SK-N-SH treated with all-trans-retinoic acid at 6 μM for 48 hours (cell line): ENCODE measurements at regions not wholly inside any gene's neighbourhood (a gene's known extent, or its start where the extent isn't known, plus 50 kb on each side); places are given as distances from the start of the nearest gene placed in this dataset.

Experiments used
- ATAC-seq: fragments of 200-7000 bp; cut with Tn5 transposase; 3 replicates; pipeline ENCODE4 v1.9.1; 2020; ENCODE audit warnings: mild to moderate bottlenecking, moderate library complexity
- ARNTL ChIP-seq: fragments of 450-650 bp; formaldehyde crosslinking; IDR thresholded peaks from 2 replicates; pipeline ENCODE4 v1.5.0; 2020; ENCODE audit warnings: low read depth, mild to moderate bottlenecking, moderate library complexity, borderline replicate concordance
- BACH2 ChIP-seq: fragments of 250-450 bp; sonication (Bioruptor Pico); IDR thresholded peaks from 2 replicates; pipeline ENCODE4 v1.9.0; 2021; ENCODE audit warnings: mild to moderate bottlenecking, borderline replicate concordance
- CREB5 ChIP-seq: fragments of 250-450 bp; sonication (Bioruptor Pico); IDR thresholded peaks from 2 replicates; pipeline ENCODE4 v1.5.1; 2020; ENCODE audit warnings: low read depth, mild to moderate bottlenecking, moderate library complexity
- CSDC2 ChIP-seq: fragments of 250-450 bp; sonication (Bioruptor Pico); IDR thresholded peaks from 2 replicates; pipeline ENCODE4 v1.5.0; 2020; ENCODE audit warnings: mild to moderate bottlenecking, moderate library complexity
- ESRRG ChIP-seq: fragments of 250-450 bp; sonication (Bioruptor Pico); IDR thresholded peaks from 2 replicates; pipeline ENCODE4 v1.6.1; 2021; ENCODE audit warnings: mild to moderate bottlenecking
- GLIS3 ChIP-seq: fragments of 250-450 bp; sonication (Bioruptor Pico); IDR thresholded peaks from 2 replicates; pipeline ENCODE4 v1.5.0; 2020; ENCODE audit warnings: mild to moderate bottlenecking, moderate library complexity
- ISL1 ChIP-seq: fragments of 250-450 bp; sonication (Bioruptor Pico); IDR thresholded peaks from 2 replicates; pipeline ENCODE4 v2.1.2; 2022; ENCODE audit warnings: mild to moderate bottlenecking, moderate library complexity
- OSR1 ChIP-seq: fragments of 250-450 bp; sonication (Bioruptor Pico); IDR thresholded peaks from 2 replicates; pipeline ENCODE4 v1.8.0; 2022; ENCODE audit warnings: moderate library complexity, mild to moderate bottlenecking, inconsistent platforms
- PATZ1 ChIP-seq: fragments of 250-450 bp; sonication (Bioruptor Pico); IDR thresholded peaks from 2 replicates; pipeline ENCODE4 v1.8.0; 2020; ENCODE audit warnings: mild to moderate bottlenecking, moderate library complexity, borderline replicate concordance
- POU6F1 ChIP-seq: fragments of 250-450 bp; sonication (Bioruptor Pico); IDR thresholded peaks from 2 replicates; pipeline ENCODE4 v1.8.0; 2021; ENCODE audit warnings: low read depth, mild to moderate bottlenecking, moderate library complexity, borderline replicate concordance
- PPARA ChIP-seq: fragments of 250-450 bp; sonication (Bioruptor Pico); IDR thresholded peaks from 2 replicates; pipeline ENCODE4 v1.5.0; 2020; ENCODE audit warnings: mild to moderate bottlenecking, borderline replicate concordance
- RARB ChIP-seq: fragments of 250-450 bp; sonication (Bioruptor Pico); IDR thresholded peaks from 2 replicates; pipeline ENCODE4 v1.8.0; 2021; ENCODE audit warnings: mild to moderate bottlenecking, moderate library complexity
- TCF4 ChIP-seq: fragments of 250-450 bp; sonication (Bioruptor Pico); IDR thresholded peaks from 2 replicates; pipeline ENCODE4 v1.8.0; 2021; ENCODE audit warnings: mild to moderate bottlenecking, moderate library complexity, borderline replicate concordance
- TOX ChIP-seq: fragments of 250-450 bp; sonication (Bioruptor Pico); IDR thresholded peaks from 2 replicates; pipeline ENCODE4 v1.8.0; 2021; ENCODE audit warnings: mild to moderate bottlenecking, moderate library complexity, borderline replicate concordance
- TSHZ2 ChIP-seq: fragments of 250-450 bp; sonication (Bioruptor Pico); IDR thresholded peaks from 2 replicates; pipeline ENCODE4 v1.5.0; 2020; ENCODE audit warnings: mild to moderate bottlenecking, moderate library complexity
- ZC3H10 ChIP-seq: fragments of 250-450 bp; sonication (Bioruptor Pico); IDR thresholded peaks from 2 replicates; pipeline ENCODE4 v1.5.1; 2021; ENCODE audit warnings: mild to moderate bottlenecking, moderate library complexity
- ZFP3 ChIP-seq: fragments of 250-450 bp; sonication (Bioruptor Pico); IDR thresholded peaks from 2 replicates; pipeline ENCODE4 v1.5.0; 2020; ENCODE audit warnings: mild to moderate bottlenecking, moderate library complexity
- ZFP30 ChIP-seq: fragments of 450-650 bp; formaldehyde crosslinking; IDR thresholded peaks from 2 replicates; pipeline ENCODE4 v1.5.0; 2022; ENCODE audit warnings: mild to moderate bottlenecking, moderate library complexity
- ZNF565 ChIP-seq: fragments of 450-650 bp; formaldehyde crosslinking; conservative IDR thresholded peaks from 2 replicates; pipeline ENCODE4 v1.5.0; 2020; ENCODE audit warnings: low read depth, mild to moderate bottlenecking, moderate library complexity
- ZNF70 ChIP-seq: fragments of 450-650 bp; formaldehyde crosslinking; IDR thresholded peaks from 2 replicates; pipeline ENCODE4 v1.5.0; 2020; ENCODE audit warnings: mild to moderate bottlenecking, moderate library complexity
- ZNF8 ChIP-seq: fragments of 450-650 bp; formaldehyde crosslinking; IDR thresholded peaks from 2 replicates; pipeline ENCODE4 v1.5.0; 2020; ENCODE audit warnings: mild to moderate bottlenecking, moderate library complexity

- no peak for TF ChIP-seq TSHZ2
- TF ChIP-seq ESRRG (CRISPR knock-in tag) = no peak
- no peak for TF ChIP-seq ZFP30 (CRISPR knock-in tag)
- no peak for TF ChIP-seq ZC3H10
- TF ChIP-seq ZNF70 (CRISPR knock-in tag) = no peak
- no peak for TF ChIP-seq BACH2 (CRISPR knock-in tag)
- TF ChIP-seq, all 23 proteins: peak for 0
Observed at GRCh38 chr15:38103564-38103963, 149.1 kb upstream of the SPRED1 start (continued).

- TF ChIP-seq CREB5 (CRISPR knock-in tag) = no peak
- no peak for ATAC-seq
Observed at GRCh38 chr15:38111070-38111469, 141.6 kb upstream of the SPRED1 start.

GRCh38 chr15:38112406-38112805 lies 140.2 kb upstream of the SPRED1 start:
- no peak for TF ChIP-seq RARB (CRISPR knock-in tag)
- TF ChIP-seq POU6F1 = no peak
- TF ChIP-seq PPARA (CRISPR knock-in tag) = no peak
- no peak for TF ChIP-seq ZNF70 (CRISPR knock-in tag)
- no peak for TF ChIP-seq TOX (CRISPR knock-in tag)
- no peak for TF ChIP-seq TSHZ2
- no peak for TF ChIP-seq GLIS3 (CRISPR knock-in tag)
- TF ChIP-seq ARNTL (CRISPR knock-in tag) = no peak
- TF ChIP-seq TCF4 (CRISPR knock-in tag) = no peak
- TF ChIP-seq ZC3H10 = no peak
- ATAC-seq = no peak

- no peak for TF ChIP-seq OSR1 (CRISPR knock-in tag)
- no peak for TF ChIP-seq BACH2 (CRISPR knock-in tag)
- no peak for TF ChIP-seq PATZ1 (CRISPR knock-in tag)
- no peak for TF ChIP-seq POU6F1
- TF ChIP-seq ZNF8 (CRISPR knock-in tag) = no peak
- TF ChIP-seq ZNF565 (CRISPR knock-in tag) = no peak
- TF ChIP-seq ZNF70 (CRISPR knock-in tag) = no peak
- TF ChIP-seq CSDC2 (CRISPR knock-in tag) = no peak
- no peak for TF ChIP-seq ESRRG (CRISPR knock-in tag)
- TF ChIP-seq ZFP3 (CRISPR knock-in tag) = no peak
- TF ChIP-seq ZC3H10 = no peak
- no peak for TF ChIP-seq RARB (CRISPR knock-in tag)
- no peak for TF ChIP-seq ARNTL (CRISPR knock-in tag)
- no peak for TF ChIP-seq ZFP30 (CRISPR knock-in tag)
- TF ChIP-seq ISL1 (CRISPR knock-in tag) = no peak
- no peak for TF ChIP-seq TCF4 (CRISPR knock-in tag)
- no peak for TF ChIP-seq TSHZ2
- TF ChIP-seq GLIS3 (CRISPR knock-in tag) = no peak
- ATAC-seq = no peak
Observed at GRCh38 chr15:38115121-38115520, 137.5 kb upstream of the SPRED1 start.
